ENCODE measurements at regions not wholly inside any gene's neighbourhood (a gene's known extent, or its start where the extent isn't known, plus 50 kb on each side); places are given as distances from the start of the nearest gene placed in this dataset.
"Not testable (repeated sequence)": the region's sequence is repeated elsewhere in the genome, so short reads cannot be mapped to it uniquely, and the experiment has no call there.

DNA sequence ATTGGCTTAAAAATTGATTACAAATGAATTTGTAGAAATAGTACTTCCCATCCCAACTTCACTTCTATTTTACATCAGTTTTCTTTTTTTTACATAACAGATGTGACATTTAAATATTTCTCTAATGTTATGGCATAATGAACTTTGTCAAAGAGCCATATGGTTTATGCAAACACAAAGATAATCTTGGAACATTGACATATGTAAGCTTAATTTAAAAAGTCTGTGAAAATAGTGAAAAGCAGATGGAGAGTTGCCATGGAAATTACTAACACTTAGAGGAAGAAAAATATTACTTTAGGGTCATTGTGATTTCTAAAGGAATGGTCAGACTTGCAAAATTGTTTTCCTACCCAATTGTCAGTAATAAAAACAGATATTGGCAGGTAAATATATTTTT lies 232.4 kb downstream of the AEBP2 start:
- TF ChIP-seq, protein P1, sequence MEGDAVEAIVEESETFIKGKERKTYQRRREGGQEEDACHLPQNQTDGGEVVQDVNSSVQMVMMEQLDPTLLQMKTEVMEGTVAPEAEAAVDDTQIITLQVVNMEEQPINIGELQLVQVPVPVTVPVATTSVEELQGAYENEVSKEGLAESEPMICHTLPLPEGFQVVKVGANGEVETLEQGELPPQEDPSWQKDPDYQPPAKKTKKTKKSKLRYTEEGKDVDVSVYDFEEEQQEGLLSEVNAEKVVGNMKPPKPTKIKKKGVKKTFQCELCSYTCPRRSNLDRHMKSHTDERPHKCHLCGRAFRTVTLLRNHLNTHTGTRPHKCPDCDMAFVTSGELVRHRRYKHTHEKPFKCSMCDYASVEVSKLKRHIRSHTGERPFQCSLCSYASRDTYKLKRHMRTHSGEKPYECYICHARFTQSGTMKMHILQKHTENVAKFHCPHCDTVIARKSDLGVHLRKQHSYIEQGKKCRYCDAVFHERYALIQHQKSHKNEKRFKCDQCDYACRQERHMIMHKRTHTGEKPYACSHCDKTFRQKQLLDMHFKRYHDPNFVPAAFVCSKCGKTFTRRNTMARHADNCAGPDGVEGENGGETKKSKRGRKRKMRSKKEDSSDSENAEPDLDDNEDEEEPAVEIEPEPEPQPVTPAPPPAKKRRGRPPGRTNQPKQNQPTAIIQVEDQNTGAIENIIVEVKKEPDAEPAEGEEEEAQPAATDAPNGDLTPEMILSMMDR (IDR thresholded peaks at IDR 0.05; ENCODE audit: borderline replicate concordance, control extremely low read depth, extremely low read depth, insufficient read depth, missing control alignments), result no peak
- no peak for DNase-seq (ENCODE audit: low spot score)
- in situ Hi-C loops (cut with MboI; ENCODE audit: low sequenced_read_pairs, unreplicated experiment), result no loop called here

DNA sequence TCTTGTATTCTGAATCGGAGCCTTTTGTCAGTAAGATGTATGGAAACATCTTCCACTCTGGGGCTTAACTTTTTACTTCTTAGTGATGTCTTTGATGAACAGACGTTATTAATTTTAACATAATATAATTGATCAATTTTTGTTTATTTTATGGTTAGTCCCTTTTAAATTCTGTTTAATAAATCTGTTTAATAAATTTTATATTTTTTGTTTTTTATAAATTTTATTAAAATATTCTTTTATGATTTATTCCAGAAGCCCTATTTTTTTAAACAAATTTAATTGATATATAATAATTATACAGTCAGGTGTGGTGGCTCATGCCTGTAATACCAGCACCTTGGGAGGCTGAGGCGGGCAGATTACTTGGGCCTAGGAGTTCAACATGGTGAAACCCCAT lies 235.1 kb downstream of the AEBP2 start:
- no peak for DNase-seq (ENCODE audit: low spot score)
- TF ChIP-seq, protein P1 (IDR thresholded peaks at IDR 0.05; ENCODE audit: borderline replicate concordance, control extremely low read depth, extremely low read depth, insufficient read depth, missing control alignments), result no peak
- in situ Hi-C loops (cut with MboI; ENCODE audit: low sequenced_read_pairs, unreplicated experiment), result no loop called here

DNA sequence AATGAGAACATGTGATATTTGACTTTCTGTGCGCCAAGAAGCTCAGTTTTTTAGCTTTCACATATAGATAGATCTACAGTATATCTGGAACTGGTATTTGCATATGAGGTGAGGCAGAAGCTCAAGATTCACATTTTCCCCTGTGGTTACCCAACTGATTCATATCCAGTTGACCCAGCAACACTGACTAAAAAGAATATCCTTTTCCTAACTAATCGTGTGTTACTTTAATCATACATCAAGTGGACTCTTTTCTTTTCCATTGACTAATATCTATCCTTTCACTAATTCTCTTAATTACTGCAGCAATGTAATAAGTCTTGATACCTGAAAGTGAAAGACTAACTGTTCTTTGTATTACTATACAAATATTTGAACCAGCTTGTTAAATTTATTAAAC lies 236.1 kb downstream of the AEBP2 start:
- peak; percentile 18 for DNase-seq (ENCODE audit: low spot score)
- TF ChIP-seq, protein P1 (IDR thresholded peaks at IDR 0.05; ENCODE audit: borderline replicate concordance, control extremely low read depth, extremely low read depth, insufficient read depth, missing control alignments), result no peak
- in situ Hi-C loops (cut with MboI; ENCODE audit: low sequenced_read_pairs, unreplicated experiment), result no loop called here

DNA sequence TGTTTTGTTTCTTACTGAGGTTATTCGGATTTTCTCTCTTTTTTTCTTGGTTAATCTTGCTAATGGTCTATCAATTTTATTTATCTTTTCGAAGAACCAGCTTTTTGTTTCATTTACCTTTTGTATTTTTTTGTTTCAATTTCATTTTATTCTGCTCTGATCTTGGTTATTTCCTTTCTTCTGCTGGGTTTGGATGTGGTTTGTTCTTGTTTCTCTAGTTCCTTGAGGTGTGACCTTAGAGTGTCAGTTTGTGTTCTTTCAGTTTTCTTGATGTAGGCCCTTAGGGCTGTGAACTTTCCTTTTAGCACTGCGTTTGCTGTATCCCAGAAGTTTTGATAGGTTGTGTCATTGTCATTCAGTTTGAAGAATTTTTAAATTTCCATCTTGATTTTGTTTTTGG lies 239.2 kb downstream of the AEBP2 start:
- in situ Hi-C loops (cut with MboI; ENCODE audit: low sequenced_read_pairs, unreplicated experiment); DNase-seq (ENCODE audit: low spot score): not testable (repeated sequence)

DNA sequence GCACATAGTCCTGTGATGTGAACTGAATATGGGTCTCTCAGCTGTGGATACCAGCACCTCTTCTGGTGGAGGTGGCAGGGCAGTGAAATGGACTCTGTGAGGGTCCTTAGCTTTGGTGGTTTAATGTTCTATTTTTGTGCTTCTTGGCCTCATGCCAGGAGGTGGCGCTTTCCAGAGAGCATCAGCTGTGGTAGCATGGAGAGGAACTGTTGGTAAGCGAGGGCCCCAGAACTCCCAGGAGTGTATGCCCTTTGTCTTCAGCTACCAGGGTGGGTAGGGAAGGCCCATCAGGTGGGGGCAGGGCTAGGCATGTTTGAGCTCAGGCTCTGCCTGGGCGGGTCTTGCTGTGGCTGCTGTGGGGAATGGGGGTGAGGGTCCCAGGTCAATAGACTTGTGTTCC lies 241.7 kb downstream of the AEBP2 start:
- no peak for DNase-seq (ENCODE audit: low spot score)
- in situ Hi-C loops (cut with MboI; ENCODE audit: low sequenced_read_pairs, unreplicated experiment), result no loop called here
- TF ChIP-seq, protein P1 (IDR thresholded peaks at IDR 0.05; ENCODE audit: borderline replicate concordance, control extremely low read depth, extremely low read depth, insufficient read depth, missing control alignments), result no peak

DNA sequence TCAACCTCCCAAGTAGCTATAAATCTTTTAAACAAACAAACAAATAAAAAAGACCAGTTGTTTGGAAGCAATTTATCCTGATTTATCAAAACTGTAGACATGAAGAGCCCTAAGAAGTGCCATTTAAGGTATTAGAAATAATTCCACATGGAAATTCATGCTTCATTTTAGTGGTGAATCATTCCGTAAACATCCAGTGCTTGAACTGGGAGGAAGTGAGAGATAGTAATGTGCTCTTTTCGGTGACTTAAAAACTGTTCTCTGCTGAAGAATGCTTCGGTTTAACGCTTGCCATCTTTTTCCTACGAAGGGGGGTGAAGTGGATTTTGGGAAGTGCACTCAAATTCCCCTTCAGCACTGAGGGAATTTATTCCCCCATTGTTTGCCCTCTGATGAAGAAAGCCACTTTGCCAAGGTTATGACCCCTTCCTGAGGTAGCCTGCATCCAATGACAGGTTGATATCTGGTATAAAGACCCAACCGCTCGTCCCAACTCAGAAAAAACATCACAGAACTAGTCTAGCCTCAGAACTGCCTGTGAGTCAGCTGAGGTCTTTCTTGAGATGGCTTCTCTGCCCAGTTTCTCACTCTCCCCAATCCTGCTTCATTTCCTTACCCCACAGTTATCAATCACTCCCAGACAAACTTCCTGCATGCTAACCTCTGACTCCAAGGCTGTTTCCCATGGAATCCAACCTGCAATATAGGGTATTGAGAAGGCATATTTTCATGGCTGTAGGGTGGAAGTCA lies 244.1 kb downstream of the AEBP2 start:
- DNase-seq (ENCODE audit: low spot score), result no peak

DNA sequence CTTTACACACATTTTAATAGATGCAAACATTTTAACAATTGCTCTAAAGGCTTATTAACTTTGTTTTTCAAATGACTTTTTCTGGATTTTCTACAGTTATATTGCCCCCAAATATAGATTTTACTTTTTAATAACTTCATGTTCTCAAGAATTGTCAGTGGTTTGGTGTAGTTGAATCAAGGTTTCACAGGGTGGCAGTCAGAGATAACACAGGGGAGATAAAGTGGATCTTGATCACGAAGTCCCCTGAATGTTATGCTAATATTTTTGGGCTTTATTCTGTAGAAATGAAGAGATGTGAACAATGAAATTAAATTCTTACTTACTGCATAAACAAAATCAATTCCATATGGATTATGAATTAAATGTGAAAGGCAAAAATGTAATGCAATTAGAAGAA lies 248.1 kb downstream of the AEBP2 start:
- in situ Hi-C loops (cut with MboI; ENCODE audit: low sequenced_read_pairs, unreplicated experiment), result no loop called here
- DNase-seq (ENCODE audit: low spot score), result no peak
- TF ChIP-seq, protein P1 (IDR thresholded peaks at IDR 0.05; ENCODE audit: borderline replicate concordance, control extremely low read depth, extremely low read depth, insufficient read depth, missing control alignments), result no peak

More for the DNA sequence above, 244.1 kb downstream of the AEBP2 start:
- TF ChIP-seq, protein P1 (IDR thresholded peaks at IDR 0.05; ENCODE audit: borderline replicate concordance, control extremely low read depth, extremely low read depth, insufficient read depth, missing control alignments), result no peak
- in situ Hi-C loops (cut with MboI; ENCODE audit: low sequenced_read_pairs, unreplicated experiment), result no loop called here
